ACC112 (cell line): ENCODE measurements at regions not wholly inside any gene's neighbourhood (a gene's known extent, or its start where the extent isn't known, plus 50 kb on each side); places are given as distances from the start of the nearest gene placed in this dataset.

Source experiments
- H2AFZ ChIP-seq: fragments of 200-600 bp; sonication (generic); one replicate; pipeline ENCODE4 v1.6.0; 2017; ENCODE audit warnings: antibody characterized with exemption, low read length; ENCODE audit not compliant: unreplicated experiment
- H3K27ac ChIP-seq: fragments of 200-600 bp; sonication (generic); 2 replicates; pipeline ENCODE4 v1.5.1; 2014; ENCODE audit warnings: low read depth, mild to moderate bottlenecking, antibody characterized with exemption, low read length, moderate library complexity
- H3K27me3 ChIP-seq: fragments of 200-600 bp; sonication (generic); 2 replicates; pipeline ENCODE4 v1.6.1; 2014; ENCODE audit warnings: mild to moderate bottlenecking, antibody characterized with exemption, low read length, moderate library complexity, mixed read lengths; ENCODE audit not compliant: insufficient read depth
- H3K36me3 ChIP-seq: fragments of 200-600 bp; sonication (generic); 2 replicates; pipeline ENCODE4 v1.6.1; 2016; ENCODE audit warnings: mild to moderate bottlenecking, antibody characterized with exemption, low read length, moderate library complexity, mixed read lengths; ENCODE audit not compliant: insufficient read depth
- H3K4me1 ChIP-seq: fragments of 200-600 bp; sonication (generic); one replicate; pipeline ENCODE4 v1.6.1; 2016; ENCODE audit warnings: low read length, mixed read lengths; ENCODE audit not compliant: insufficient read depth, unreplicated experiment, control insufficient read depth
- H3K4me3 ChIP-seq: fragments of 200-600 bp; sonication (generic); 2 replicates; pipeline ENCODE4 v1.5.1; 2014; ENCODE audit warnings: mild to moderate bottlenecking, low read depth, low read length
- H3K79me2 ChIP-seq: fragments of 200-600 bp; sonication (generic); one replicate; pipeline ENCODE4 v1.6.0; 2016; ENCODE audit warnings: low read length; ENCODE audit not compliant: control insufficient read depth, unreplicated experiment, insufficient read depth

GRCh38 chr11:122604621-122605020, 50.9 kb upstream of the UBASH3B start:
- no peaks in the 10 kb centered on the region for H3K36me3 ChIP-seq
- no peaks in the 10 kb centered on the region for H3K79me2 ChIP-seq
- H3K27me3 ChIP-seq, result no peaks in the 10 kb centered on the region
- H3K4me3 ChIP-seq, result no peak overlapping the region
- H3K27ac ChIP-seq, result no peak overlapping the region
- peaks cover 11% of the 10 kb centered on the region for H3K4me1 ChIP-seq
- H2AFZ ChIP-seq, result no peak overlapping the region

DNA sequence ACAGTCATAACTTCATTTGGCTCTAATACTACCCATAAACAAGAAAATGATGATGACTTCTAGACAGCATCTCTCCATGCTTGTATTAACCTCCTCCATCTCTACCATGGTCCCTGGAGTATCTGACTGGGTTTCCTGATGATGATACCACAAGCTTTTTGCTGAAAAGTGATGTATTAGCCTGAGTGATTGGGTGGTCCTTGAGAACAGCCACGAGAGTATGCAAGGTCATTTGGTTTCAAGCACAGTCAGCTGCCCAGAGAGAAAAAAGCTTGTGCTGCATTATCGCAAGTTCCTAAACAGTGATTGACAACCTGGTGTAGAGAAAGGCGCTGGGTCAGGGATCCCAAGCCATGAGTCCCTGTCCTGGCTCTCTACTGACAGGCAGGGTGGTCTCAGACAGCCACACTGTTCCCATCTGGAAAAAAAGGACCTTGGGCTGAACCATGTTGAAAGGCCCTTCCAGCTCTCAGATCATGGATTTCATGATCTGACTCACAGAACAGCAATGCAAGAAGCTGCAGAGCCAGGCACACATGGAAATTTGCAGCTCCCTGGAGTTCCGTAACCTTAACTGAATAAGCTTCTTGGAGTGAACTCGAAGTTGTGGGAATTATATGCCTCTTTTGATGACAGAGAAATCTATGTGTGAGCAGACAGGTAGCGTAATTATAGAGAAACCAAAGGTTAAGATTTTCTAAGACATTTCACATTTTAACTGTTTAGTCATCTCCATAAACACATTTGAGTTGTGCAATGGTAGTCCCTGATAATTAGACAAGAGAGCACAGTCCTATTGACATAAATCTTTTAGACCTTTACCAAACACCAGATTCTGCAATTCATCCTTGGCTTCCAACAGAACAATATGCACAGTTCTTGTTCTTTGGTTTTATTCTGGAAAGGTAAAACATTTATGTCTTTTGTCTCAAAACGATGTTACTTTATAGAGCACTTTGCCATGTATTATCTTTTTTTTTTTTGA, 54.1 kb upstream of the UBASH3B start:
- H3K4me1 ChIP-seq, result peaks cover 15% of the 10 kb centered on the region
- H3K79me2 ChIP-seq, result no peaks in the 10 kb centered on the region
- peak overlapping the region; percentile 39 for H2AFZ ChIP-seq
- H3K27ac ChIP-seq, result 0 out of 2 replicates have a peak overlapping the region, but pooled peaks have one; percentile 26
- no peaks in the 10 kb centered on the region for H3K27me3 ChIP-seq
- H3K36me3 ChIP-seq, result no peaks in the 10 kb centered on the region
- no peak overlapping the region for H3K4me3 ChIP-seq

DNA sequence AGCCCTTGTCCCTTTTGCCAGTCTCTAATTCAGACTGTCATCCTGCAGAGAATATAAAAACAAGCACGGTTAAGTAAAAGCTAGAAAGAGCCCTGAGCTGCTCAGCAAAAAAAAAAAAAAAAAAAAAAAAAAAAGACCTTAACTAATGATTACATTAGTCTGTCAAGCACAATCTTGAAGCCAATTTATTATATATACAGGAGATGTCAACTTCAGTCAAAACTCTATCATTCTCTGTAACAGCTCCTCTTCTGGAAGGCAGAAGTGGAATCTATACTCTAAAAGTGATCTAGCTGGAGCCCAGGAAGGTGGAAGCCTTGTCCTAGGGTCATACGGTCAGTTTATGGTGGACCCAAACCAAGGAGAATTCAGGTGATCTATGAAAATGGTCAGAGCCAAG, 55.2 kb upstream of the UBASH3B start:
- peaks cover under 1% of the 10 kb centered on the region; the same call in 1 of the 2 replicates for H3K27me3 ChIP-seq
- H2AFZ ChIP-seq, result no peak overlapping the region

DNA sequence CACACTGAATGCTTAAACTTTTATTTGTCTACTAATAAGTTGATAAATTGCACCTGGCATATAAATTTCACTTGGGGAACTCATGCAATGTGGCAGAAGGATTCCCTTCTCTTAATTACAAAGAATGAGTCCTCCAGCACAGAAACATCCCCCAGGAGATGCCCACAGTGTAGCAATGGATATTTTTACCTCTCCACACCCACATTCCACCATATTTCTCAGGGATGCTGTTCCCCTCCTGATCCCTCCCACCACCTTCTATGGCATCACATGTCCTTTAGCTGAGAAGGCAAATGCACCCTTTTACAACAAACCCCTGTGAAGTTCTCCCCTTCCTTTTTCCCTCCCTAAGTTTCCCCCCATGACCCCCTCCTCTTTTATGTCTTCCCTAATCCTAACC, 56.1 kb upstream of the UBASH3B start:
- Histone ChIP-seq H2AFZ (no peak overlapping the region), H3K79me2 (no peaks in the 10 kb centered on the region), H3K36me3 (no peaks in the 10 kb centered on the region), H3K4me1 (peaks cover 15% of the 10 kb centered on the region), H3K27me3 (peaks cover 3% of the 10 kb centered on the region; the same call in 1 of the 2 replicates), H3K4me3 (no peak overlapping the region), H3K27ac (no peak overlapping the region)

More for the DNA sequence above, 55.2 kb upstream of the UBASH3B start:
- Histone ChIP-seq H3K27ac (no peak overlapping the region), H3K4me3 (no peak overlapping the region), H3K4me1 (peaks cover 15% of the 10 kb centered on the region), H3K36me3 (no peaks in the 10 kb centered on the region), H3K79me2 (no peaks in the 10 kb centered on the region)

DNA sequence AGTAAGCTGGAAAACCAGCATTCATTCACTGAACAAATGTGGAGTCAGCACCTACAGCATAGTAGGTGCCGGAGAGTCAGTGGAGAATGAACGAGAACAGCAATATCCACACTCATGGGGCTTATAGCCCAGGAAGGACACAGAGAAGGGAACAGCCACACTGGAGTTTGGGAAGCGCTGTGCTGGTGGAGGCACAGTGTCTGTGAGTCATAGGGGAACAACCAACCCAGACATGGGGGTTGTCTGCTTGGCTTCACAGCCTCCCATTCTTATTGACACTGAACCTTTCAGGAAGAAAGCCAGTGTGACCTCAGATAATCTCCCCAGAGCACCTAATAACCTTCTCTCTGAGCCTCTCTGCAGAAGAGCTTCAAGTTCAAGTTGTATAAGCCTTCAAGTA, 56.6 kb upstream of the UBASH3B start:
- H3K27ac ChIP-seq, result no peak overlapping the region
- no peaks in the 10 kb centered on the region for H3K36me3 ChIP-seq
- H3K4me1 ChIP-seq, result peaks cover 15% of the 10 kb centered on the region
- peak overlapping the region; percentile 32 for H2AFZ ChIP-seq
- no peak overlapping the region for H3K4me3 ChIP-seq
- H3K27me3 ChIP-seq, result peaks cover 3% of the 10 kb centered on the region; the same call in 1 of the 2 replicates
- H3K79me2 ChIP-seq, result no peaks in the 10 kb centered on the region

DNA sequence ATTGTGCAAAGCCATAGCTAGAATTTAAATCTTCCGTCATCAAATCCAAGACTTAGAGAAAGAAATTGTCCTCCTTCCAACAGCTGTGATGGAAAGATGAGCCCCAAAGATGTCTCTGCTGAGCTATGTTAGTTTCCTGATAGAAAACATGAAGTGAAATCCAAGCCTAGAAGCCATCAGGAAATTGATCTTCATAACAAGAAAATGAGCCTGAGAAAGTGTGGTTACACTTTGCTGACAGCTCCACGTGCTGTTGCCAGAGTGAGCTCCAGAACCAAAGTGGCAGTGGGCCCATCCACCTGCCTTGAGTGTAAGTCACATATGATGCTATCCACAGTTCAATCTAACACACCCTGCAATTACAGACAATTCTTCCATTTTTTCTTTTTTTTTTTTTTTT, 58.0 kb upstream of the UBASH3B start:
- Histone ChIP-seq H3K4me3 (no peak overlapping the region), H3K4me1 (peaks cover 15% of the 10 kb centered on the region), H3K36me3 (no peaks in the 10 kb centered on the region), H3K27ac (no peak overlapping the region), H2AFZ (no peak overlapping the region), H3K27me3 (peaks cover 14% of the 10 kb centered on the region; the same call in 1 of the 2 replicates), H3K79me2 (no peaks in the 10 kb centered on the region)

DNA sequence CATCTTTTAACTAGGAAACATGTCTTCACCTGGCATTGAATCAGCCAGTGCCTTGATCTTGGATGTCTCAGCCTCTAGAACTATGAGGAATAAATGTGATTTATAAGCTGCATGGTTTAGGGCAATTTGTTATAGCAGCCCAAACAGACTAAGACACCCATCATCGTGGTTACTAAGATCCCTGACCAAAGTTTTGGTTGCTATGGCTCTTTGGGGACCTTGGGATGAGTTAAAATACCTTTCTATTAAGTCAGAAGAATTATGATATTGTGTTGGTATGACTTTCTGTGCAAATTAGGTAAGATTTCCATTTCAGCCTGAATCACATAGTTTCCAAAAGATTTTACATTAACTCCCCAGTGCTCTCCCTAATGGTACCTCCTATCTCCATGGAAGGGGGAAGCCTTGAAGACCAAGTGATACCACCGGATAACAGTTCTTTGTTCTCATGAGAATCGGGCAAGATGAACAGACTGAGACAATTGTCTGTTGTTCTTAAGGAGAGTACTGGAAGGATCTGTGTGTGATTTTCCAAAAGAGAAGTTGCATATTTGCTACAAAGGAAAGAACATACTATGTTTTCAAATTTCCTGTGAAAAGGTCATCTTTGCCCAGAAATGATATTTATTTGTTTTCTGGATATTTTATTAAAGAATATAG, 60.4 kb upstream of the UBASH3B start:
- Histone ChIP-seq H3K27me3 (peaks cover 16% of the 10 kb centered on the region; the same call in 1 of the 2 replicates), H3K4me3 (no peak overlapping the region)

DNA sequence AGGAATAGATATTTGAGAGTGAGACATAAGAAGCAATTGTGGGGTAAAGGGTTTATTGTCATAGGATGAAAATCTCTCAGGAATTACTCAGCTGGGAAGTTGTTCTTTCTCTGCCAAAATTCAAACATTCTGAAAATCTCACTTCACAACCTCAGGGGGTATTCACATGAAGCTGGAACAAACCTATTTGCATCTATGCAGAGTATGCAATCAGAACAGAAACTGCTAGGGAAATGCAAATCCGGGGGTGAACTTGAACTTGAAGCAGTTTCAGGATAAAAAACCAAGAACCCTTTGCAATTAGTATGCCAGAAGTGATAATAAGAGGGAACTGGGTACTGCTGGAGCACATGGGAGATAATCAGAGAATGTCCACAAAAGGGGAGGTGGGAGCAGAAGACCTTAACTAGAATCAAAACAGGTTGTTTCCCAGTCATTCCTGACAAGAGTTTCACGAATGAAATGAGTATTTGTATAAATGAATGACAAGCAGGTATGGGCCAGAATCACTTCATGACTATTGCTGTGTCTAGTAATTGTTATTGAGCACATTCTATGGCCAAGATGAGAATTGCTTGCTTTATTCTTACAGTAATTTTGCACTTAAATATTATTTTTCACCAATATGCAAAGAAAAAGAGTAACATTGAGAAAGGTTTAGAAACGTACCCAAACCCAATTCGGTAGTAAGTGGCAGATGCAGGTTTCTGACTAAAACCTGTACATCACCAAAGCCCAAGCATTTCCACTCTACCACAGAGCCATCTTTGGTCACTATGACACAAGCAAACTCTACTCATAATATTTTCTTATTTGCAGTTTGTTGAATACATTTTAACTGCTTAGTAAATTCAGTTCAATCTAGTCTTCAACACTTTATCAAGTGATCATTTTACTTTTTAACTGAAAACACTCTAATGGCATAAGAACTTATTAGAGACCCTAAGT, 61.8 kb upstream of the UBASH3B start:
- H3K4me1 ChIP-seq, result no peaks in the 10 kb centered on the region
- no peak overlapping the region for H3K27ac ChIP-seq
- H3K36me3 ChIP-seq, result no peaks in the 10 kb centered on the region
- no peaks in the 10 kb centered on the region for H3K79me2 ChIP-seq
- no peak overlapping the region for H2AFZ ChIP-seq
- H3K27me3 ChIP-seq, result peaks cover 25% of the 10 kb centered on the region
- H3K4me3 ChIP-seq, result no peak overlapping the region

More for the DNA sequence above, 60.4 kb upstream of the UBASH3B start:
- Histone ChIP-seq H3K27ac (no peak overlapping the region), H3K4me1 (peaks cover 4% of the 10 kb centered on the region), H3K36me3 (no peaks in the 10 kb centered on the region), H3K79me2 (no peaks in the 10 kb centered on the region), H2AFZ (no peak overlapping the region)

DNA sequence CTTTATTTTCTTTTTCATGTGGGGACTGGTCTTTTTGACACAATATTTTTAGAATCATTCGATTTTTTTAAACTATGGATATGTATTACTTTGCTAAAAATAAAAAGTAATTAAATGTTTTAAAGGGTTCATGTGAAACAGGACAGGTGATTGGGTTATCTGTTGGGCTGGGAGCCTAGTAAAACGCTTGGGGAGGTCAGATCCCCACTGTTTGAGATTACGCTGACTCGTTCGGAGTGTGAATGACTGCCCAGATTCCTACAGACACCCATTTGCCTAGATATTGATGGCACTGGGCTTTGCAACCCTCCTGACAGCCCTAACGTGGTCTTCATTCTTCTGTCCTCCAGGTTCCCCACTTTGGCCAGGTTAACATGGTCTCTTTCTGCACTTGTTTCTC, 62.9 kb upstream of the UBASH3B start:
- peaks cover 31% of the 10 kb centered on the region for H3K27me3 ChIP-seq
- H3K27ac ChIP-seq, result no peak overlapping the region
- no peaks in the 10 kb centered on the region for H3K79me2 ChIP-seq
- no peaks in the 10 kb centered on the region for H3K36me3 ChIP-seq
- H3K4me1 ChIP-seq, result no peaks in the 10 kb centered on the region
- H2AFZ ChIP-seq, result no peak overlapping the region
- H3K4me3 ChIP-seq, result no peak overlapping the region

- Histone ChIP-seq H3K4me3 (no peak overlapping the region), H3K4me1 (no peaks in the 10 kb centered on the region), H2AFZ (no peak overlapping the region), H3K27ac (no peak overlapping the region), H3K79me2 (no peaks in the 10 kb centered on the region), H3K36me3 (no peaks in the 10 kb centered on the region), H3K27me3 (peaks cover 12% of the 10 kb centered on the region)
Observed at GRCh38 chr11:122584670-122585069, 70.9 kb upstream of the UBASH3B start.
